SK-N-SH (cell line): ENCODE measurements at regions not wholly inside any gene's neighbourhood (a gene's known extent, or its start where the extent isn't known, plus 50 kb on each side); places are given as distances from the start of the nearest gene placed in this dataset.

Experiments used
- CHD2 ChIP-seq: fragments of 150-350 bp; IDR thresholded peaks from 2 replicates; pipeline ENCODE4 v1.6.1; 2018; ENCODE audit warnings: low read length; ENCODE audit not compliant: partially characterized antibody
- CTCF ChIP-seq: fragments of 200-600 bp; sonication (generic); IDR thresholded peaks from 2 replicates; pipeline ENCODE4 v1.6.1; 2017; ENCODE audit warnings: antibody characterized with exemption, mild to moderate bottlenecking, moderate library complexity
- ELF1 ChIP-seq: IDR thresholded peaks from 2 replicates; pipeline ENCODE4 v1.4.0; 2012
- EP300 ChIP-seq, 2 experiments: IDR thresholded peaks; 2 replicates each; pipeline versions ENCODE4 v1.4.0 to v1.6.1; 2012; ENCODE audit warnings: borderline replicate concordance in 1 of 2, low read depth in 1 of 2, low read length in 1 of 2
- EZH2phosphoT487 ChIP-seq: fragments of 200-600 bp; sonication (generic); IDR thresholded peaks from 2 replicates; pipeline ENCODE4 v1.6.1; 2017; ENCODE audit warnings: low read depth, mixed run types, mild to moderate bottlenecking, antibody characterized with exemption, moderate library complexity, borderline replicate concordance
- MXI1 ChIP-seq: IDR thresholded peaks from 2 replicates; pipeline ENCODE4 v1.6.1; 2012; ENCODE audit warnings: mild to moderate bottlenecking, low read depth, low read length, improper control_type of control experiment
- NFIC ChIP-seq: IDR thresholded peaks from 2 replicates; pipeline ENCODE4 v1.4.0; 2012; ENCODE audit warnings: borderline replicate concordance
- POLR2AphosphoS5 ChIP-seq: IDR thresholded peaks from 2 replicates; pipeline ENCODE4 v1.6.1; 2012; ENCODE audit warnings: low read depth, low read length
- RAD21 ChIP-seq: IDR thresholded peaks from 2 replicates; pipeline ENCODE4 v1.6.1; 2012; ENCODE audit warnings: mild to moderate bottlenecking, low read length
- SMC3 ChIP-seq: IDR thresholded peaks from 2 replicates; pipeline ENCODE4 v1.6.1; 2012; ENCODE audit warnings: low read depth, low read length, improper control_type of control experiment
- TAF1 ChIP-seq: IDR thresholded peaks from 2 replicates; pipeline ENCODE4 v1.6.1; 2012; ENCODE audit warnings: low read depth, mild to moderate bottlenecking, low read length, moderate library complexity, borderline replicate concordance
- USF2 ChIP-seq: fragments of 150-350 bp; IDR thresholded peaks from 2 replicates; pipeline ENCODE4 v1.6.1; 2017; ENCODE audit warnings: antibody characterized with exemption, low read length, low read depth, borderline replicate concordance
- YY1 ChIP-seq: IDR thresholded peaks from 2 replicates; pipeline ENCODE4 v1.4.0; 2012; ENCODE audit warnings: low read depth, mild to moderate bottlenecking

- TF ChIP-seq CTCF (no peak), USF2 (no peak), YY1 (no peak), EZH2phosphoT487 (no peak), CHD2 (no peak), NFIC (no peak), EP300 (IDR thresholded peaks at IDR 0.05; ENCODE audit: borderline replicate concordance in 1 of 2, low read depth in 1 of 2, low read length in 1 of 2) (no peak), TAF1 (no peak), ELF1 (no peak), SMC3 (no peak), POLR2AphosphoS5 (no peak), MXI1 (no peak), RAD21 (no peak)
Measured at GRCh38 chr10:64486901-64487300, 965.7 kb downstream of the REEP3 start.
